Hematopoietic multipotent progenitor cell treated with erythropoietin and hydrocortisone succinate and interleukin-3 and kit ligand, for 15 days (in vitro differentiated cells): ENCODE measurements at regions not wholly inside any gene's neighbourhood (a gene's known extent, or its start where the extent isn't known, plus 50 kb on each side); places are given as distances from the start of the nearest gene placed in this dataset.

Experiments
- DNase-seq: peaks from one replicate; pipeline ENCODE4 v3.0.0-alpha.2; 2015; ENCODE audit warnings: low spot score

GRCh38 chr17:79191270-79191934 lies 116.8 kb downstream of the ENGASE start:
- no peak for DNase-seq

- DNase-seq, result no peak
Measured at GRCh38 chr17:79189305-79189704, 114.7 kb downstream of the ENGASE start.

- DNase-seq, result no peak
Measured at GRCh38 chr17:79188685-79189084, 114.1 kb downstream of the ENGASE start.

- DNase-seq, result no peak
Measured at GRCh38 chr17:79188048-79188447, 113.4 kb downstream of the ENGASE start.

GRCh38 chr17:79187186-79187585 lies 112.6 kb downstream of the ENGASE start:
- no peak for DNase-seq

- DNase-seq, result no peak
Measured at GRCh38 chr17:79186406-79186805, 111.8 kb downstream of the ENGASE start.

GRCh38 chr17:79185671-79186070 lies 111.0 kb downstream of the ENGASE start:
- DNase-seq, result no peak

GRCh38 chr17:79184219-79184618 lies 109.6 kb downstream of the ENGASE start:
- no peak for DNase-seq

- no peak for DNase-seq
Measured at GRCh38 chr17:79183293-79184158, 108.9 kb downstream of the ENGASE start.

- DNase-seq, result no peak
Measured at GRCh38 chr17:79183043-79183292, 108.3 kb downstream of the ENGASE start.

GRCh38 chr17:79182176-79183042 lies 107.8 kb downstream of the ENGASE start:
- DNase-seq, result no peak

- no peak for DNase-seq
Measured at GRCh38 chr17:79180358-79181005, 105.9 kb downstream of the ENGASE start.

GRCh38 chr17:79179334-79179733 lies 104.7 kb downstream of the ENGASE start:
- DNase-seq, result no peak

GRCh38 chr17:79177877-79178276 lies 103.3 kb downstream of the ENGASE start:
- no peak for DNase-seq

GRCh38 chr17:79176792-79177601 lies 102.4 kb downstream of the ENGASE start:
- DNase-seq, result no peak

- no peak for DNase-seq
Measured at GRCh38 chr17:79174905-79175856, 100.6 kb downstream of the ENGASE start.

- no peak for DNase-seq
Measured at GRCh38 chr17:79174193-79174765, 99.7 kb downstream of the ENGASE start.

GRCh38 chr17:79171188-79171587 lies 96.6 kb downstream of the ENGASE start:
- no peak for DNase-seq

- no peak for DNase-seq
Measured at GRCh38 chr17:79169861-79170260, 95.2 kb downstream of the ENGASE start.

GRCh38 chr17:79169366-79169765 lies 94.7 kb downstream of the ENGASE start:
- no peak for DNase-seq
